Kidney epithelial cell (primary cell): ENCODE measurements at regions not wholly inside any gene's neighbourhood (a gene's known extent, or its start where the extent isn't known, plus 50 kb on each side); places are given as distances from the start of the nearest gene placed in this dataset.

ENCODE experiments used
- DNase-seq: peaks from one replicate; pipeline ENCODE4 v3.0.0-alpha.2; 2010; ENCODE audit warnings: low read depth
- H3K27me3 ChIP-seq: 2 replicates; pipeline ENCODE4 v1.6.0; 2011; ENCODE audit warnings: low read length; ENCODE audit not compliant: control insufficient read depth, insufficient read depth
- H3K36me3 ChIP-seq: 2 replicates; pipeline ENCODE4 v1.5.1; 2011; ENCODE audit warnings: low read length; ENCODE audit not compliant: control insufficient read depth, insufficient read depth
- H3K4me3 ChIP-seq: 2 replicates; pipeline ENCODE4 v1.5.1; 2011; ENCODE audit warnings: low read depth, mild to moderate bottlenecking, control low read depth, low read length
- TF ChIP-seq, protein P1 (sequence below): IDR thresholded peaks from 2 replicates; pipeline ENCODE4 v1.5.1; 2011; ENCODE audit warnings: mild to moderate bottlenecking, moderate library complexity, low read length, control low read depth, inconsistent platforms; ENCODE audit not compliant: insufficient read depth, poor library complexity, severe bottlenecking

DNA sequence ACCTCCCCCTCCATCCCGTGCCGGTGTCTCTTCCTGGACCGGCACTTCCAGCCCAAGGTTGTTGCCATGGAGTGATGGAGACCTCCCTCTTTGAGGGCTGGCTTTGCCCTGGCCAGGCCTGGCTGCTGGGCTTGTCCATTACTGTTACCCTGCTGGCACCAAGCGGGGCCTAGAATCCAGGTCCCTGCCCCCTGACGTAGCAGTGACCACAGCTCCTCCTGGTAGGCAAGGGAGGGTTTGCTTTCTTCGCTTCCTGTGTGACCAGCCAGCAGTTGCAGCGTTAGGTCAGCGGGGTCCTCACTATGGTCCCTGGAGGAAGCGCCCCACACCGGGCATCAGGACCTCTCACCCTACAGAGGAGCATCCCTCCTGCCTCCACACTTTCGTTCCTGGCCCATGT is 146.7 kb upstream of the COL5A1 start:
- DNase-seq, result no peak
- TF ChIP-seq, protein P1, sequence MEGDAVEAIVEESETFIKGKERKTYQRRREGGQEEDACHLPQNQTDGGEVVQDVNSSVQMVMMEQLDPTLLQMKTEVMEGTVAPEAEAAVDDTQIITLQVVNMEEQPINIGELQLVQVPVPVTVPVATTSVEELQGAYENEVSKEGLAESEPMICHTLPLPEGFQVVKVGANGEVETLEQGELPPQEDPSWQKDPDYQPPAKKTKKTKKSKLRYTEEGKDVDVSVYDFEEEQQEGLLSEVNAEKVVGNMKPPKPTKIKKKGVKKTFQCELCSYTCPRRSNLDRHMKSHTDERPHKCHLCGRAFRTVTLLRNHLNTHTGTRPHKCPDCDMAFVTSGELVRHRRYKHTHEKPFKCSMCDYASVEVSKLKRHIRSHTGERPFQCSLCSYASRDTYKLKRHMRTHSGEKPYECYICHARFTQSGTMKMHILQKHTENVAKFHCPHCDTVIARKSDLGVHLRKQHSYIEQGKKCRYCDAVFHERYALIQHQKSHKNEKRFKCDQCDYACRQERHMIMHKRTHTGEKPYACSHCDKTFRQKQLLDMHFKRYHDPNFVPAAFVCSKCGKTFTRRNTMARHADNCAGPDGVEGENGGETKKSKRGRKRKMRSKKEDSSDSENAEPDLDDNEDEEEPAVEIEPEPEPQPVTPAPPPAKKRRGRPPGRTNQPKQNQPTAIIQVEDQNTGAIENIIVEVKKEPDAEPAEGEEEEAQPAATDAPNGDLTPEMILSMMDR, result no peak
- Histone ChIP-seq H3K4me3 (no peak overlapping the region), H3K36me3 (no peaks in the 10 kb centered on the region), H3K27me3 (no peaks in the 10 kb centered on the region)

- TF ChIP-seq, protein P1, result no peak
- H3K27me3 ChIP-seq, result peaks cover 2% of the 10 kb centered on the region
- H3K36me3 ChIP-seq, result no peaks in the 10 kb centered on the region
- DNase-seq, result no peak
- no peak overlapping the region for H3K4me3 ChIP-seq
Observed at GRCh38 chr9:134495881-134496412, 145.7 kb upstream of the COL5A1 start.

GRCh38 chr9:134496413-134497282 is 145.0 kb upstream of the COL5A1 start:
- H3K4me3 ChIP-seq, result no peak overlapping the region

DNA sequence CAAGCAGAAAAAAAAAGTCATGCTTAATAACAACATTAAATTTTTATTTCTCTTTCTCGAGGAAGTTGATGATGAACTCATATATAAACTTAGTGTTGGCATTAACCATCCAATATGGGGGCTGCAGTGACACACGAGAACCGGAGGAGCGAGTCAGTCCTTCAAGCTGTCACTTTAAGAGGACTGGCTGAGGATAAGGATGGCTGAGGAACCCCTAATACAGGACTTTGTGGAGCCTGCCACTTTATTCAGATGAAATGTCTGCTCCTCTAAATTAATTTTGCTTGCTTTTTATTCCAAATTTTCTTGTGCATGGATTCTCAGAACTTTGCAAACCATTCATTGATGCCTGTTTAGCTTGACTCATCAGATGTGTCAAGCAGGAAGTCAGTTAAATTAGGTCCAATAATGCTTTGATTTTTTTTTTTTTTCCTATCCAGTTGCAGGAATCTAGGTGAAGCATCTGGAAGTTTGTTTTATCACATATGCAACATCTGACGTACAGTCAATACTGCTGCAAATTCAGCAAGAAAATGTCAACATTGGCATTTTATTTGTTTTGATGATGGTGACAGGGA is 144.2 kb upstream of the COL5A1 start:
- no peak for DNase-seq
- no peak overlapping the region for H3K4me3 ChIP-seq
- H3K36me3 ChIP-seq, result no peaks in the 10 kb centered on the region
- peaks cover 17% of the 10 kb centered on the region for H3K27me3 ChIP-seq
- TF ChIP-seq, protein P1, result no peak

More at GRCh38 chr9:134496413-134497282, 145.0 kb upstream of the COL5A1 start:
- Histone ChIP-seq H3K36me3 (no peaks in the 10 kb centered on the region), H3K27me3 (peaks cover 9% of the 10 kb centered on the region)
- TF ChIP-seq, protein P1, result no peak
- no peak for DNase-seq

- H3K27me3 ChIP-seq, result peaks cover 20% of the 10 kb centered on the region
- no peak overlapping the region for H3K4me3 ChIP-seq
- TF ChIP-seq, protein P1, result no peak
- H3K36me3 ChIP-seq, result no peaks in the 10 kb centered on the region
- DNase-seq, result no peak
Observed at GRCh38 chr9:134498814-134499166, 142.8 kb upstream of the COL5A1 start.
